Fibroblast of the aortic adventitia (primary cell): ENCODE measurements at regions not wholly inside any gene's neighbourhood (a gene's known extent, or its start where the extent isn't known, plus 50 kb on each side); places are given as distances from the start of the nearest gene placed in this dataset.

Experiments used
- DNase-seq: peaks from one replicate; pipeline ENCODE4 v3.0.0-alpha.2; 2010; ENCODE audit warnings: low read depth
- H3K4me3 ChIP-seq: 2 replicates; pipeline ENCODE4 v1.5.1; 2011; ENCODE audit warnings: low read depth, mild to moderate bottlenecking, control low read depth, low read length, moderate library complexity
- CTCF ChIP-seq: IDR thresholded peaks from 2 replicates; pipeline ENCODE4 v1.5.1; 2011; ENCODE audit warnings: mild to moderate bottlenecking, low read length, control low read depth, inconsistent platforms; ENCODE audit not compliant: insufficient read depth

GRCh38 chr21:35249636-35250035, 200.5 kb upstream of the RUNX1 start:
- H3K4me3 ChIP-seq = no peak overlapping the region
- no peak for DNase-seq
- no peak for TF ChIP-seq CTCF

GRCh38 chr21:35245879-35246278, 196.8 kb upstream of the RUNX1 start:
- H3K4me3 ChIP-seq = no peak overlapping the region
- DNase-seq = no peak
- no peak for TF ChIP-seq CTCF

GRCh38 chr21:35244514-35244913, 195.4 kb upstream of the RUNX1 start:
- DNase-seq = peak; percentile 46
- no peak for TF ChIP-seq CTCF
- H3K4me3 ChIP-seq = no peak overlapping the region

GRCh38 chr21:35243171-35243570, 194.1 kb upstream of the RUNX1 start:
- no peak overlapping the region for H3K4me3 ChIP-seq
- no peak for DNase-seq
- TF ChIP-seq CTCF = no peak

- no peak for DNase-seq
- H3K4me3 ChIP-seq = no peak overlapping the region
- no peak for TF ChIP-seq CTCF
Observed at GRCh38 chr21:35239811-35240219, 190.7 kb upstream of the RUNX1 start.

- H3K4me3 ChIP-seq = no peak overlapping the region
- no peak for TF ChIP-seq CTCF
- no peak for DNase-seq
Observed at GRCh38 chr21:35238119-35238518, 189.0 kb upstream of the RUNX1 start.

GRCh38 chr21:35237287-35237686, 188.2 kb upstream of the RUNX1 start:
- DNase-seq = no peak
- TF ChIP-seq CTCF = no peak
- H3K4me3 ChIP-seq = no peak overlapping the region
